Right lung (tissue), 2 donors: ENCODE measurements at regions not wholly inside any gene's neighbourhood (a gene's known extent, or its start where the extent isn't known, plus 50 kb on each side); places are given as distances from the start of the nearest gene placed in this dataset.
A peak's percentile ranks its signal among the peaks of the same experiment; 100 is the strongest.
"Not testable (repeated sequence)": the region's sequence is repeated elsewhere in the genome, so short reads cannot be mapped to it uniquely, and the experiment has no call there.

ENCODE experiments used
- DNase-seq, 2 donors: peaks; one replicate each; pipeline ENCODE4 v3.0.0-alpha.2; 2013

DNA sequence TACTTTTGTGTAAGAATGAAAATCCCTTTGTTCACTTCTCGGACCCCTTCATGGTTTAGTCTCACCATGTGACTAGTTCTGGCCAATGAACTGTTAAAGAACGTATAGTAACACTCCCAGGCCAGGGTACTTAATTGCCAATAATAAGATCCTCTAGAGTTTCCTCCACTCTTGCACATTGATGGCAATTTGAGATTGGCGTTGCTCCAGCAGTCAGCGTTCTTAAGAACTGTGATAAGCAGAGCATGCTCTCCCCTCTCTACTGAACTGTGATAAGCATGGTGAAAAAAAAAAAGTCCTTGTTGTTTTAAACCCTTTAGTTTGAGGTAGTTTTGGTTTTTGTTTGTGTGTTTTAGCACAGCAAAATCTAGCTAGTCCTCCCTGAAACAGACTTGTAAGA is 854.5 kb downstream of the SLC6A15 start:
- no peak for DNase-seq

DNA sequence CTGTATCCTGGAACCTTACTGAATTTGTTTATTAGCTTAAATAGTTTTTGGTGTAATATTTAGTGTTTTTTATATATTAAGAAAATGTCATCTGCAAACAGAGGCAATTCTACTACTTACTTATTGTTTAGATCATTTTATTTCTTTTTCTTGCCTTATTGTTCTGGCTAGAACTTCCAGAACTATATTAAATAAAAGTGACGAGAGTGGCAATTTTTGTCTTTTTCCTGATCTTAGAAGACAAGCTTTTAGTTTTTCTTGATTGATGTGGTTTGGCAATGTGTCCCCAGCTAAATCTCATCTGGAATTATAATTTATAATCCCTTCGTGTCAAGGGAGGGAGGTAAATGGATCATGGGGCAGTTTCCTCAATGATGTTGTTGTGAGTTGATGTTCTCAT is 857.8 kb downstream of the SLC6A15 start:
- DNase-seq = no peak

DNA sequence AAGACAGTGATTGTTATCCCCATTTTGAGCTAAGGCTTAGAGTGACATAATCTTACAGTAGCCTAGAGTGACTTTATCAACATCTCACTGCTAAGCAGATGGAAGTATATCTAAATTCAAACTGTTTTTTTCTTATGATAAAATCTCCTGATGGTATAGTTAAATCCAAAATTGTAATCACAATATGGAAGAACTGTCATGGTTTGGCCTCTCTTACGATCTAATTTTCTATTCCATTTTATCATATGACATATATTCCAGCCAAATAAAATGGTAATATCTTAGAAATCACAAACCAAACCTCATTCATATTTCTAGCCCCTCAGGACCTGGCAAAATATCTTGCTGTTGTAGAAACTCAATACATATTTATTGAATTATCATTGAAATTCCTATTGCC is 864.7 kb downstream of the SLC6A15 start:
- no peak for DNase-seq

DNA sequence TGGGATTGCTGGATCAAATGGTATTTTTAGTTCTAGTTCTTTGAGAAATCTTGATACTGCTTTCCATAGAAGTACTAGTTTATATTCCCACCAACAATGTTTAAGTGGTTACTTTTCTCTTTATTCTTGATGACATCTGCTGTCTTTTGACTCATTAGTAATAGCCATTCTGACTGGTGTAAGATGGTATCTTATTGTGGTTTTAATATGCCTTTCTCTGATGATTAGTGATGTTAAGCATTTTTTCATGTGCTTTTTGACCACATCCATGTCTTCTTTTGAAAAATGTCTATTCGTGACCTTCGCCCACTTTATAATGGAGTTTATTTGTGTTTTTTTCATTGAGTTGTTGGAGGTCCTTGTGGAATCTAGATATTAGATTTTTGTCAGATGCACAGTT is 865.7 kb downstream of the SLC6A15 start:
- no peak for DNase-seq

DNA sequence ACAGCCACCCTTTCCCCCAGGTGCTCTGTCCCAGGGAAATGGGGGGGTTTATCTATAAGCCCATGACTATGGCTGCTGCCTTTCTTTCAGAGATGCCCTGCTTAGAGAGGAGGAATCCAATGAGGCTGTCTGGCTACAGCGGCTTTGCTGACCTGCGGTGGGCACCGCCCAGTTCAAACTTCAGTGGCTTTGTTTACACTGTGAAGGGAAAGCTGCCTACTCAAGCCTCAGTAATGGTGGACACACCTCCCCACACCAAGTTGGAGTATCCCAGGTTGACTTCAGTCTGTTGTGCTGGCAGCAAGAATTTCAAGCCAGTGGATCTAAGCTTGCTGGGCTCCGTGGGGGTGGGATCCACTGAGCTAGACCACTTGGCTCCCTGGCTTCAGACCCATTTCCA is 869.2 kb downstream of the SLC6A15 start:
- no peak for DNase-seq

DNA sequence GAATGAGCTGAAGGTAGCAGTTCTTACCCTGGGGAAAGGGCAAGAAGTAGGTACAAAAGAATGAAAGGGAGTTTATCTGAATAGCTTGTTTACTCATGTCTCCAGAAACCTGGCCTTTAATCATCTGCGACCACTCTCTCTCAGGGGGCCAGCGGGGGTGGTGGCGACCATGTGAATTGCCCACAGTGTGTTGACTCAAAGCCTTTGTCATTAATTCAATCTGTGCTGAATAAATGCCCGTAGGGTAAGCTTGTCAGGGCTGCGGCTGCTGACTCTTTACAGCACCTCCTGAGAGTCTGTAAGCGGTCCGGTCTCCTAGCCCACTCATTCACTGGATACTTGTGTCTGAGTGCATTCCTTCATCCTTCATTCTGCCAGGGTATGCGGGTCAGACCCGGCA is 874.4 kb downstream of the SLC6A15 start:
- DNase-seq = no peak

DNA sequence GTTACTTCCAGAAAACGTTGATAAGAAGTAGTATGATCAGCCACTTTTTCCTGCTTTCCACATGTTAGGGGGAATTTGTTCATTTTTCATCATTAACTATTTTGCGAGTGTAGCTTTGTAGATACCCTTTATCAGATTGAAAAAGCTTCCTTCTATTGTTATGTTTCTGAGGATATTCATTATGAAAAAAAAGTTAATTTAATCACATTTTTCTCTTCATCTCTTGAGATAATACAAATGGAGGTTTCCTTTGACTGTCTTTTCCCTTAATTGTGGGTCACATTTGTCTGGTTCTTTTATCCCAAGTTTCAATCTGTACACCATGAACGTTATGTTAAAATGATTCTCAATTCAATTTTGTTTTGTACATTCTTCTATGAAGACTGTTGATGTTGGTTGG is 875.7 kb downstream of the SLC6A15 start:
- no peak for DNase-seq

DNA sequence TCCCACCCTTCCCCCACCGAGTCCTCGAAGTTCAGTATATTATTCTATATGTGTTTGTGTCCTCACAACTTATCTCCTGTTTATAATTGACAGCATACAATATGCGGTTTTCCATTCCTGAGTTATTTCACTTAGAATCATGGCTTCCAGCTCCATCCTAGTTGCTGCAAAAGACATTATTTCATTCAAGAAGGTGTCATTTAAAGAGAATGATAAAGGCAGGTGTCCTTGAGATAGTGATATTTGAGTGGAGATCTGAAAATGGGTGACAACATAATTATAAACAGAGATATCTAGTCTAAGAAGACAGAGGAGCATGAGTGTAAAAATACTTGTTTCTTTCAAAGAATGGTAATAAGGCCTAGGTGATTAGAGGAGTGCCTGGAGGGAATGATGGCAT is 876.8 kb downstream of the SLC6A15 start:
- DNase-seq = no peak

DNA sequence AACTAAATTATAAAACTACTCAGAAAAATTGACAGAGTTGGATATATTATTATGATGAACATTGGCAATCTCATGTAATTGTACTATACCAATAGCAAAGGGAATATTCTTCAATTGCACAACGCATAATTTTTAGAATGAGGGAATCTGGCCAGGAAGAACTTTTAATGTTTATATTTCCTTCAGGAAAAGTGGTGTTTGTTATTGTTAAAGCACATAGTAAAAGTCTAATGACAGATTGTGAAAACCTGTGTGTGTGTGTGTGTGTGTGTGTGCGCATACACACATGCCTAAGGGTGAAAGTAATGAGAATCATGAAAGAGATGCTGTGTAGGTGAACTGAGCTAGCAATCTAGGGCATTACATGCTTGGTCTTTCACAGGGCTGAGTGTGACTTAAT is 877.7 kb downstream of the SLC6A15 start:
- peak; percentile 4 to 14 for DNase-seq

DNA sequence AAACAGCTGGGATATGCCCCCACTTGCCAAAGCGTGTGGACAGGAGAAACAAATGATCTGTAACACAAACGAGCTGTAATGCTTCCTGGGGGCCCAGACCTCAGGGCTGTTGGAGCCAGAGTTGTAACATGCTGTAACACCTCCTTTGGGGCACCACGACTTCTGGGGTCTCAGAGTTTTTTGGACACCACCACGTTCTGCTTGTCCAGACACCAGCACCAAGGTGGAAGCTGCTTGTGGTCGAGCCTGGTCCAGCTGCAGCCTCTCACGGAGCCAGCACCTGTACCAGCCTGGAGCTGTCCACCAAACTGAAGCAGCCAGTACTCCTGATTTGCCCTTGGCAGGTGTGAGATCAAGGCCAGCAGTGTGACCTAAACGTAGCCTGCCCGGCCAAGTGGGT is 879.4 kb downstream of the SLC6A15 start:
- no peak for DNase-seq

DNA sequence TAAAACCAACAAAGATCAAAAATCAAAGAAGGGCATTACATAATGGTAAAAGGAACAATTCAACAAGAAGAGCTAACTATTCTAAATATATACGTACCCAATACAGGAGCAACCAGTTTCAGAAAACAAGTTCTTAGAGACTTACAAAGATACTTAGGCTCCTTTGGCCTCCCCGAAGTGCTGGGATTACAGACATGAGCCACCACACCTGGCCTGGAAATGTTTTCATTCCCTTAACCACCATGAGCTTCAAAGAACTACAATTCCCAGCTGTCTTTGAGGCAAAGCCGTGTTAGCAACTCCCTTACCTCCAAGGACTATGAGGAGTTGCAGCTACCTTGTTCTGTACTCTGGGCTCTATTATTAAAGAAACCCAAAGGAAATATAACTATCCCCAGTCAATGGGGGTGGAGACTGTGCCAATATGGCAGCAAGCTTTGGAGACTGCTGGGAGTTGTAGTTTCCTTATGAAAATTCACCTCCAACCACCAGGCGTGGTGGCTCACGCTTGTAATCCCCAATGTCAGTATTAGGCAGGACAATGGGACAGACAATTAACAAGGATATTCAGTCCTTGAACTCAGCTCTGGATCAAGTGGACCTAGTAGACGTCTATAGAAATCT is 893.9 kb downstream of the SLC6A15 start:
- DNase-seq = not testable (repeated sequence)

DNA sequence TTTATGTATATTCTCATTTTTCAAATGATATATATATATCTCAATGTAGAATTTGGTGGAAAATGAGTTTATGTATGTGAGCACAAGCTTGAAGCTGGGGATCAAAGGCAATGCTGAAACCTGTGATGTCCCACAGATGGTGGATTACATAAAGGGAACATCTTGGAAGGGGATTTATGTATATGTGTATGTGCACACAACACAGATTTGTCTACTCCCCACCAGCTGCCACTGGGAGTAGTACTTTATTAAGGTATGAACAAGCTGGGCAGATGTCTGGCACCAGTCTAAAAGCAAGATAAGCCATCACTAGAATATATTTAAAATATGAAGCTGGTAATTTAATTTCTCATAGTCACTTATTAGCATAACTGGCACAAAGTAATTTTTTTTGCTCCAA is 895.6 kb downstream of the SLC6A15 start:
- DNase-seq = no peak

DNA sequence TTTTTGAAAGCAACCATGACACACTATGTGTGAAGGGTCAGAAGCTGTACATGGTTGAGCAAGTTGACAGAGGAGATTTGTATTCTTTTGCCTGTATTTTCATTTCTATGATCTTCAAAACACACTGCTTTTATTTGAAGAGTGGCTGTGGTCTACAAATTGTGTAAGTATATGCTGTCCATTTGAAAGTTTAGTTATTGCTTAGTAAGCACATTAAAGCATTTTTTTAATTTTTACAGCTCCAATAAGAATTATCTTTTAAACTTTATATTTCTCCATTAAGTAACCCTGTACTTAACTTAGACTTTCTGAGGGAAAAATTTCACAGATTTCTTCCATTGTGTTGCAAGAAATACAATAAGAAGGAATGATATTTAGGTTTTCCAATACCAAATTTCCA is 915.2 kb downstream of the SLC6A15 start:
- DNase-seq = no peak

DNA sequence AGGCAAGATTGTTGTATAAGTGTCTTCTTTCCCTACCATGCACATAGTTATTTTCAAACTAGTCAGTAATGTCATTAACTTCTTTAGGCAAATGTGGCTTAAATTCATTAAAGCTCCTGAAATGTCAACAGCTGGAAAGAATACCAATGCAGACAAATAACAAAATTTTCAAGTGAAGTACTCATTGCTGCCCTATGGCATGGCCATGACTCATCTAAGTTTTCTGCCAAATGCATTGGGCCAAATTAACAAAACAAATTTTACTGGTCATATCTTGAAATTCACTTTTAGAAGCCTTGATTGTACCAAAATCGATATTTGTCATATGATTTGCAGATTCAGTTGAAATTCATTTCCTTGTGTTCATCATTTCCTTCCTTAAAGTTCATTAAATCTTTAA is 915.9 kb downstream of the SLC6A15 start:
- no peak for DNase-seq

DNA sequence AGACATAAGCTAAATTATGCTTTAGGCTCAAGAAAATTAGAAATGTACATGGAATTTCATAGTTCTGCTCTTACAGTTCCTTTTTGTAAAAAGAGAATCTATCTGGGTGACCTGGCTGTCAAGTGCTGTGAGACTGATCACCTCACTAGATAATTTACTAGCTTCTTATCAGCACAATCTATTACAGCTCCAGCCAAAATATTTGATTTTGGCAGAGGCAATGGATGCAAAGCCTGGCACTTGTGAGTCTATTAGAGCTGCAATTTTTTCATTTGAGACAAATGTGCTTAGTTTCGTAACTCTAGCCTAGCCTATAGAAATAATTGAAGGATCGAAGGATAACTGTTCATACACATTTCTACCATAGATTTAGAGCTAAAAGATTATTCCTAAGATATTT is 927.5 kb downstream of the SLC6A15 start:
- DNase-seq = no peak

DNA sequence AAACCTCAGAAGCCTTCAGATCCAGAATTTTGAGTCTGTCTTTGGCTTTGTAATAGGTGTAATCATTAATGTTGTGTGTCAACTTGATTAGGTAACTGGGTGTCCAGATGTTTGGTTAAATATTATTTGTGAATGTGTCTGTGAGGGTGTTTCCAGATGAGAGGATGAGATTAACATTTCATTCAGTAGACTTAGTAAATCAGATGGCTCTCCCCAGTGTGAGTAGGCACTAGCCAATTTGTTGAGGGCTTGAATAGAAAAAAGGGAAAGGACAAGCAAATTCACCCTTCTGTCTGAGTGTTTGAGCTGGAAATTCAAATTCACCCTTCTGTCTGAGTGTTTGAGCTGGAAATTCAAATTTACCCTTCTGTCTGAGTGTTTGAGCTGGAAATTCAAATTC is 932.2 kb downstream of the SLC6A15 start:
- DNase-seq = no peak

DNA sequence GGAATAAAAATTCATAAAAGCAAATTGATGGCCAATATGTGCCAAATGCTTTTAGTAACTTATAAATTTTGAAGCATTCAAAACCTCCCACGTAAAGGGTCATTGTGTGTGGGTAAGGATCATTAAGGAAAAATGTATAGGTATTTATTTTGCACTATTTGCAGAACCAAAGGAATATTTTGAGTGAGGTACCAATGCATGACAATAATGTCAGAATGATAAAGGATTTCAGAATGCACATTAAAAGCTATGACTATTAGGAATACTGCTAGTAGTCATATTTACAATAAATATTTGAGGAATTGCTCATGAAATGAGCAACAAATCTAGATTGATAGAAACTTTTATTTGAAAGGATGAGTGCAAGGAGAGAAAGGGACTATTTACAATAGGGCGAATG is 932.8 kb downstream of the SLC6A15 start:
- no peak for DNase-seq

DNA sequence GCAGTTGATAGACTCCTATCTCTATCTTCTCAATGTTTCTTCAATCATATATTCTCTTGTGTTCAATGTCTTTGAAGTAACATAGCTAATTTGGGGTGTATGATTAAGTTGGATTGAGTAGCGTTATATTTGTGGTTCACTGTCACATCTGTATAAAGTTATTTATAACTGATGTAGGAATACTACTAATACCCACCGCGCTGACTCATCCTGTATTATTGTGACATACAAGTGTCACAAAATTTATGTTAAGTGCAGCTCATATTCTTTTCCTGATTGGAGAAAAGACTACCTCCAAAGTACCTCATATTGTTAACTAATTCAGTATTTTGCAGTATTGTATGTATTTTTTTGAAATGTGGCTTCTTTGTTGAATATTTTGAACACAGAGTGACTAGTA is 940.8 kb downstream of the SLC6A15 start:
- no peak for DNase-seq

DNA sequence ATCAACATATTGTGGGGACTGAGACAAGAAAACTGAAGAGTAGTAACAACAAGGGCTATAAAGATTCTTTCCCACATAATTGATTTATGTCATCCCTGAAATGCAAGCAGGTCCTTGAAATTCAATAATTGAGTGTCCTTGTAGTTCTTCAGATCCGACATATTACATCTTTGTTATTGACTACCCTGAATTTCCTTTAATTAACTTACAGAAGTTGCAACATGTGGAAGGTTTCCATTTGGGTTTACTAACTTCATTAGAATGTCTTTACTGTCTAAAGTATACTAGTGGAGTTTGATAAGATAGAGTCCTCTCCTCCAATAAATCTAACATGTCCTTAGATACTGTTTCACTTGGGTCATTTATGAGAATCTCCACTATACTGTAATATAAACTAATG is 951.8 kb downstream of the SLC6A15 start:
- DNase-seq = no peak

DNA sequence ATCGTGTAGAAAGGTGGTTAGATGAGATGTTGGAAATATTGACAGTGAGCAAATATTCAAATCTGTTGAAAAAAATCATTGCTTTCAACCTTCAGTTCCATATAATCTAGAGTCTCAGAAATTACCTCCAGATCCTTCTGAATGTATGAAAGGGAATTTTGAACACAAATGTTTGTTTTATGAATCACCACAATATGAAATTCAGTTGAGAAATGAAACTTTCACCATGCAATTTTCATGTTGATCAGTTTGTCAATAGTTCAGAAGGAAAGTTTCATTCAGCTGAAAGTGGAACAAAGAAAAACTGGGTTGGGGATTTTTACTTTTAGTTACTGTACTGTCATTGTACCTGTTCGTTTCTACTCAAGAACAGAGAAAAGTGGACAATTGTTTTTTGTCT is 953.6 kb downstream of the SLC6A15 start:
- no peak for DNase-seq

DNA sequence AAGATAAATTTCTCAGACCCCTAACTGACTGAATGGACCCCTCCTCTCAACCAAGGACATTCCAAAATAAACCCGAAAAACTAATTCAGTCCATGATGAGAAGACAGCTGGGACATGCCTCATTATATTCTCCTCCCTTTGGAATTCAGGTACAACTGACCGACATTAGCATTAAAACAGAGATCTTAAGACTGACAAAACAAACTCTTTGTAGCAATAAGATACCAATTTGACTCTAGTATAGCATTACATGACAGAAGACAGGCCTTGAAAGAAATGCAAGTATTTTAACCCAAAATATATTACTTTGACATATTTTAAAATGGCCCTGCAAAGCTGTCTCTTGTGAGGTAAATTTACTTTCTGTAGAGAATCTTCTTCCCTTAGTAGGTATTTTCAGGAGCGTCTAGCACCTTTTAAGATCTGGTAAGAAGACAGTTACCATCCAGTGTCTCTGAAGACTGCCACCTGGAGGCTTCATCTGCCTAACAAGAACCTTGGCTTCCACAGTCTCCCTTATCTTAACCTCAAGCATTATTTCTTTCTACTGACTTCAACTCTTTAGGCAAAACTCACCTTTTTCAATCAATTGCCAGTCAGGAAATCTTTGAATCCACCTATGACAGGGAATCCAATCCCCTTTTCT is 957.5 kb downstream of the SLC6A15 start:
- DNase-seq = no peak

DNA sequence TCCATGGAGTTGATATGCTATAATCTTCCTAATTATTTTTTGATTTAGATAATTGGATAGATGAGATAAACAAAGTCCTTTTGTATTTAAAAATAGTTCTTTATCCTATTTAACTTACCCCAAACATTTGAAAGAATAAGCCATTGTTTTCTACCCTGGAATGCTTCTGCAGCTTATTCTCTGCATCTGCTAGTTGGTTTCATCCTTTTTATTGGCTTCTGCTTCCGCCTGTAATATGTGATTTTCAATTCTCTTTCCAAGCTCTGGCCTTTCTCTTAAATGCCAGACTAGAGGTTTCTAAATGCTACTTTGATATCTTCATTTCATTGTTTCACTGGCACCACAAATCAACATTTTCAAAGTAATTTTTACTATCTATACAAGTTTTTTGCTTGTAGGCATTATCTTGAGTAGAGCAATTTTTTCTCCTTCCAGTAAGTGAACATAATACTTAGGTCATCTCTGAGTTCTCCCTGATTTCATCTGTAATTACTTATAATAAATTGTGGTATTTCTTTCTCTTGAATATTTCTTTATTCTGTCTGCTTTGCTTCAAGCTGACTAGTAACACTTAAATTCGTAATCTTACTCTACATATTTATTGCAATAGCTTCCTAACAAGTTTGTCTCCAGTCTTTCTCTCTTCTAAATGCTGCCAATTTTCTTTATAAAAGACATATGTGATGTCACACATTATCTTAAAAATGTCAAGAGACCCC is 958.4 kb downstream of the SLC6A15 start:
- DNase-seq = no peak

DNA sequence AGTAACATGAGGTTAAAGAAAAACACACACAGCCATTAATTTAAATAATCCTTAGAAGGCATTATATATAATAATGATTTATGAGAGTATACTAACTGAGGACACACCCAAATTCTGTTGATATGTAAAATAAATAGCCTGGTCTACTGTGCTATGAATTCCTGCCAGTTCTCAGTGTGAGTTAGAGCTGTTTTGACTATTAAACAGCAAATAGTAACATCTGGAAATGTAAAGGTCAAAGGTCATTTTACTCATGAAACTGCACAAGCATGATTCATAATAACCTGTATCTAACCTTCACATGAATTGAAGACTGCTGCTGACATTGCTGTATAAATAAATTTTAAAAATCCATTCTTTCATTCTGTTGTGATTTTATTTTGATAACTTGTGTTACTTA is 966.7 kb downstream of the SLC6A15 start:
- DNase-seq = no peak

DNA sequence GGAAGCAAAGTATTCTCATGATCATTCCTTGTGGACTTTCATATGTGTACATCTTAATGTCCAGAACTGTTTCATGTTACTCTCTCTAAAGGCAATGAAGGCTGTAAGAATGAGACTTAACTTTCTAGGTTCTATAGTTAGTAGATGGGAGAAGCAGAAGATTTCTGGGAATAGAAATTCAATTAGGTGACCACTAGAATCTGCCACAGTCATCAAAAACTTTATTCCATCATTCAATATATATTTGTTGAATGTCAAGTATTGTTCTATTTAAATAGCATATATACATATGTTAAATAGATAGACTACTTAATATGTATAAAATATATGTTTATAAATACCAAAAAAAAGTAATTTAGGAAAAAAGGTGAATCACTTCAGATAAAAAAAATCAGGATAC is 972.9 kb downstream of the SLC6A15 start:
- no peak for DNase-seq
